Ovary (tissue), 7 donors: ENCODE measurements at regions not wholly inside any gene's neighbourhood (a gene's known extent, or its start where the extent isn't known, plus 50 kb on each side); places are given as distances from the start of the nearest gene placed in this dataset.

Experiments used
- DNase-seq, 5 donors: peaks; one replicate each; pipeline ENCODE4 v3.0.0-alpha.2; 2019 to 2020
- H3K27ac ChIP-seq, 2 donors: fragments of 200-600 bp; one replicate each; pipeline versions ENCODE4 v1.5.1 to v1.8.0; 2019 to 2022
- H3K27me3 ChIP-seq: fragments of 200-600 bp; one replicate; pipeline ENCODE4 v1.8.0; 2022
- H3K36me3 ChIP-seq: fragments of 200-600 bp; sonication (generic); one replicate; pipeline ENCODE4 v1.5.1; 2019
- H3K4me1 ChIP-seq: one replicate; pipeline ENCODE4 v1.8.1; 2013; ENCODE audit warnings: mild to moderate bottlenecking, moderate library complexity; ENCODE audit not compliant: insufficient read depth
- H3K4me3 ChIP-seq: fragments of 200-600 bp; sonication (generic); one replicate; pipeline ENCODE4 v1.5.1; 2017
- H3K9me3 ChIP-seq, 2 donors: fragments of 200-600 bp in 1 of 2; sonication (generic) in 1 of 2; one replicate each; pipeline versions ENCODE4 v1.5.1 to v1.8.1; 2013 to 2019; ENCODE audit warnings: mild to moderate bottlenecking in 1 of 2, moderate library complexity in 1 of 2
- EP300 ChIP-seq: sonication (generic); formaldehyde crosslinking; IDR thresholded peaks from one replicate; pipeline ENCODE4 v1.6.1; 2017; ENCODE audit warnings: antibody characterized with exemption
- POLR2A ChIP-seq: fragments of 450-650 bp; IDR thresholded peaks from one replicate; pipeline ENCODE4 v1.6.1; 2017; ENCODE audit warnings: antibody characterized with exemption, mild to moderate bottlenecking, moderate library complexity
- WGBS, 3 donors: extraction: QIAGEN DNeasy Blood & Tissue Kit in 1 of 3; methylation state at CpG; one replicate each; pipeline versions ENCODE4 v1.1.5 to v1.1.7; 2013 to 2017; 5-methylcytosine and 5-hydroxymethylcytosine counted together
- intact Hi-C, 4 donors: fragments of 100-400 bp; cut with DNase I; formaldehyde crosslinking; loops; one replicate each; pipeline versions ENCODE4 v1.11.0 to v1.15.1; 2022 to 2023
- TF ChIP-seq, protein P1 (sequence below), 3 donors: fragments of 450-650 bp in 2 of 3; fragments of 200-600 bp in 1 of 3; IDR thresholded peaks; one replicate each; pipeline versions ENCODE4 v1.5.1 to v1.8.0; 2016 to 2022; ENCODE audit warnings: antibody characterized with exemption in 3 of 3, mild to moderate bottlenecking in 1 of 3
- donor health status: DM: no; HTN: no; CAD: no; lungs with moderate emphysema.
- donor health status: DM: no; HTN: no; CAD: no.
- donor health status: Bipolar disorder and iron deficiency.
- donor health status: DM: no; HTN: no; CAD: no.
- donor health status: DM: yes; HTN: yes; CAD: no.

DNA sequence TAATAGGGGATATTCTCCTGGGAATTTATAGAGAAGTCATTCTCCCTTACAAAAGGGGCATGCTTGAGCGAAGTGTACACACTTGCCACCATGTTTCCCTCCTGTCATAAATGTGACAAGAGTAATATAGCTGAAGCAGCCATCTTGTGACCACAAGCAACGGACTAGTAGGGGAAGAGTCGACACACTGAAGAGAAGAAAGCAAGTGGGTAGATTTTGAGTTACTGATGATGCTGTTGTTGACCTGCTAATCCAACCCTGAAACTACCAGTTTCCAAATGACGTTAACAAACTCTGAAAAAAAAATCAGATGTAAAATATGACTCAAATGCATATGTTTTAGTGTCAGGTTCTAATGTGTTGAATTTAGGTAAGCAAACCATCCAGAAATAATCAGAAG, 350.4 kb downstream of the CDH10 start:
- intact Hi-C loops = no loop called here
- no peaks in the 10 kb centered on the region for H3K27me3 ChIP-seq
- 68 to 76% (median 68%) methylated on average over 4 of the region's 4 CpGs for WGBS, 3 donors
- no peaks in the 10 kb centered on the region for H3K9me3 ChIP-seq
- TF ChIP-seq POLR2A (no peak), EP300 (no peak)
- TF ChIP-seq, protein P1, sequence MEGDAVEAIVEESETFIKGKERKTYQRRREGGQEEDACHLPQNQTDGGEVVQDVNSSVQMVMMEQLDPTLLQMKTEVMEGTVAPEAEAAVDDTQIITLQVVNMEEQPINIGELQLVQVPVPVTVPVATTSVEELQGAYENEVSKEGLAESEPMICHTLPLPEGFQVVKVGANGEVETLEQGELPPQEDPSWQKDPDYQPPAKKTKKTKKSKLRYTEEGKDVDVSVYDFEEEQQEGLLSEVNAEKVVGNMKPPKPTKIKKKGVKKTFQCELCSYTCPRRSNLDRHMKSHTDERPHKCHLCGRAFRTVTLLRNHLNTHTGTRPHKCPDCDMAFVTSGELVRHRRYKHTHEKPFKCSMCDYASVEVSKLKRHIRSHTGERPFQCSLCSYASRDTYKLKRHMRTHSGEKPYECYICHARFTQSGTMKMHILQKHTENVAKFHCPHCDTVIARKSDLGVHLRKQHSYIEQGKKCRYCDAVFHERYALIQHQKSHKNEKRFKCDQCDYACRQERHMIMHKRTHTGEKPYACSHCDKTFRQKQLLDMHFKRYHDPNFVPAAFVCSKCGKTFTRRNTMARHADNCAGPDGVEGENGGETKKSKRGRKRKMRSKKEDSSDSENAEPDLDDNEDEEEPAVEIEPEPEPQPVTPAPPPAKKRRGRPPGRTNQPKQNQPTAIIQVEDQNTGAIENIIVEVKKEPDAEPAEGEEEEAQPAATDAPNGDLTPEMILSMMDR (IDR thresholded peaks at IDR 0.05) = no peak
- DNase-seq = no peak
- no peaks in the 10 kb centered on the region for H3K36me3 ChIP-seq
- H3K4me3 ChIP-seq = no peak overlapping the region
- no peaks in the 10 kb centered on the region for H3K4me1 ChIP-seq
- H3K27ac ChIP-seq = no peak overlapping the region

DNA sequence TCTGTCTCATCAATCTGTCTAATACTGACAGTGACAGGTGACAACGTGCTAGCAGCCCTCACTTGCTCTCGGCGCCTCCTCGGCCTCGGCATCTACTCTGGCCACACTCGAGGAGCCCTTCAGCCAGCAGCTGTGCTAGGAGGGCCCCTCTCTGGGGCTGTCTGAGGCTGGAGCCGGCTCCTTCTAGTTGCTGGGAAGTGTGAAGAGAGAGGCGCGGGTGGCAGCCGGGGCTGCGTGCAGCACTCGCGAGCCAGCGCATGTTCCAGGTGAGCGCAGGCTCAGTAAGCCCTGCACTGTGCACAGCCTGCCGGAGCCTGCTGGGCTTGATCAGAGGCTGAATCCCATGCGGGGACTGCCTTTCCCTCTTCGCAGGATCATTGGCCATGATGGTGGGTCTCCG, 330.7 kb downstream of the CDH10 start:
- Histone ChIP-seq H3K4me3 (no peak overlapping the region), H3K4me1 (no peaks in the 10 kb centered on the region), H3K27ac (no peak overlapping the region), H3K36me3 (no peaks in the 10 kb centered on the region), H3K27me3 (no peaks in the 10 kb centered on the region), H3K9me3 (no peaks in the 10 kb centered on the region)
- TF ChIP-seq EP300 (no peak), POLR2A (no peak)
- TF ChIP-seq, protein P1 (IDR thresholded peaks at IDR 0.05) = no peak
- no peak for DNase-seq
- 86 to 93% (median 90%) methylated on average over 19 of the region's 19 CpGs for WGBS, 3 donors
- intact Hi-C loops = no loop called here

DNA sequence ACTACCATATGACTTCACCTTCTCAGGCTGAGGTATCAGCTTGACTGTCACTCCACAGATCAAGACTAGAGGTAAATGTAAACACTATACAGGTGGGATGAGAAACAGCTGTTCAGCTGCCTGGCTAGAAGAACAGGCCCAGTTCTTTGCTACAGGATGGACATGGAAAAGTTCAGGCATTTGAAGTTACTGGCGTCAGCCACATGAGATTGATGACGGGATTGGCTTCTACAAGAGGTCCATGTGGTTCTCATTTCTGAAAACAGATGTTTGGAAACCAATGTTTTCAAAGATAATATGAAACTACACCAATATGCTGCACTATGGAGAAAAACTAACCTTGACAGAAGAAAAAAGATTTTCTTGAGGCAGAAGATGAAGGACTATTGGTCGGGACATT, 324.1 kb downstream of the CDH10 start:
- Histone ChIP-seq H3K4me3 (no peak overlapping the region), H3K27ac (no peak overlapping the region), H3K4me1 (no peaks in the 10 kb centered on the region), H3K9me3 (no peaks in the 10 kb centered on the region), H3K27me3 (no peaks in the 10 kb centered on the region), H3K36me3 (no peaks in the 10 kb centered on the region)
- intact Hi-C loops = no loop called here
- 42 to 47% (median 43%) methylated on average over 3 of the region's 3 CpGs for WGBS, 3 donors
- TF ChIP-seq POLR2A (no peak), EP300 (no peak)
- TF ChIP-seq, protein P1 (IDR thresholded peaks at IDR 0.05) = no peak
- DNase-seq = no peak

DNA sequence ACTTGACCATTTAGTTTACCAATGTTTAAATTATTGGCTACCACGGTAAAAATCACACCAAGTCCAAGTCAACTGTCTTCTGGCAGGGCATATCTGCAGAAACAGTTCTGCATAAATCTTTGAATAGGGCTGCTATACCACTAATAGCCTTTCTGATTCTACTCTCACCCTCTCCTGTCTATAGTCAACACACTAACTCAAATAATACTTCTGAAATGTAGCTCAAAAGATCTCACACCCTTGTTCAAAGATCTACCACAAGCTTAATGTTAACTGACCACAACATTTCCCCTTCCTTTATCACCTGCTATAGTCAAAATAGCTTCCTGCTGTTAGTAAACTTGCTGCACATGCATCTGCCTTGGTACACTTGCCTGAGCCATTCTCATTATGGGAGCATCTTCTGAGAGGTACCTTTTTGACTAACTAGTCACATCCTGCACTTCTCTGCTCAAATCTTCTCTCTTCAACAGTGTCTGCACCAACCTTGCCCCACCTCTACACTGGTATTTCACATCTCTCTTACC, 319.4 kb downstream of the CDH10 start:
- no peak overlapping the region for H3K4me3 ChIP-seq
- no peaks in the 10 kb centered on the region for H3K4me1 ChIP-seq
- no peaks in the 10 kb centered on the region for H3K36me3 ChIP-seq
- 54 to 88% (median 72%) methylated on average over 1 of the region's 1 CpG for WGBS, 3 donors
- no peaks in the 10 kb centered on the region for H3K27me3 ChIP-seq
- no peaks in the 10 kb centered on the region for H3K9me3 ChIP-seq
- TF ChIP-seq EP300 (no peak), POLR2A (no peak)
- TF ChIP-seq, protein P1 (IDR thresholded peaks at IDR 0.05) = no peak
- DNase-seq = no peak
- no peak overlapping the region for H3K27ac ChIP-seq
- intact Hi-C loops = no loop called here
